Liver (tissue), 3 donors: ENCODE measurements at regions not wholly inside any gene's neighbourhood (a gene's known extent, or its start where the extent isn't known, plus 50 kb on each side); places are given as distances from the start of the nearest gene placed in this dataset.

ENCODE experiments used
- GABPA ChIP-seq, 2 donors: IDR thresholded peaks in 1 of 2; conservative IDR thresholded peaks in 1 of 2; 2 replicates each; pipeline ENCODE4 v1.6.1; 2016; ENCODE audit warnings: antibody characterized with exemption in 2 of 2, mild to moderate bottlenecking in 1 of 2, moderate library complexity in 1 of 2
- JUND ChIP-seq, 2 donors: IDR thresholded peaks; 2 replicates each; pipeline ENCODE4 v1.6.1; 2016; ENCODE audit warnings: antibody characterized with exemption in 2 of 2
- RAD21 ChIP-seq, 2 donors: IDR thresholded peaks; 2 replicates each; pipeline ENCODE4 v1.6.1; 2016; ENCODE audit warnings: antibody characterized with exemption in 2 of 2, mild to moderate bottlenecking in 2 of 2
- TAF1 ChIP-seq: conservative IDR thresholded peaks from 2 replicates; pipeline ENCODE4 v1.6.1; 2016; ENCODE audit warnings: antibody characterized with exemption, mild to moderate bottlenecking
- TF ChIP-seq, protein P1 (sequence below): IDR thresholded peaks from 2 replicates; pipeline ENCODE4 v1.6.1; 2016; ENCODE audit warnings: antibody characterized with exemption
- TF ChIP-seq, protein P2 (sequence below): IDR thresholded peaks from 2 replicates; pipeline ENCODE4 v1.6.1; 2016; ENCODE audit warnings: antibody characterized with exemption
- TF ChIP-seq, protein P3 (sequence below): IDR thresholded peaks from 2 replicates; pipeline ENCODE4 v1.6.1; 2016; ENCODE audit warnings: antibody characterized with exemption, mild to moderate bottlenecking
- TF ChIP-seq, protein P4 (sequence below): fragments of 150-350 bp; IDR thresholded peaks from 2 replicates; pipeline ENCODE4 v1.5.1; 2017; ENCODE audit warnings: improper control_type of control experiment, low read depth, low read length; ENCODE audit not compliant: missing input control
- TF ChIP-seq, protein P5 (sequence below): IDR thresholded peaks from 2 replicates; pipeline ENCODE4 v1.6.1; 2016; ENCODE audit warnings: antibody characterized with exemption
- donor health status: healthy.
- donor health status: healthy.

DNA sequence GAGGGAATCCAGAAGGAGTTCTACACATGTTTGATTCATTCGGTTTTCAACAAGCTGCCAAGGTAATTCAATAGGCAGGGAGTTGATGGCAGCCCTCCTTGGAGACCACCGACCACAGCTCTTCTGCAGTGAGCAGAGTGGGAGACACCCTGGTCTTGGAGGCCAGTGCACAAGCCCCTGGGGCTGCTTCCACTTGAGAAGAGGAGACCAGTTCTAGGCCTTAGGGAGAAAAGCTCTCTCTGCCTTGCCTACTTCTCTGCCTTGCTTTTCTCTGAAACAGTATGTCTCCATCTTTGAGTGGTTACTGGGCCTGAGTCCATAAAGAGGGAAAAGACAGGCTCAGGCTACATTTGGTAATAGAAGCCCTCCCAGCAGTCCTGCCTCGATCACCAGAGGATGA lies 671.9 kb downstream of the UQCRFS1 start:
- TF ChIP-seq, protein P1, sequence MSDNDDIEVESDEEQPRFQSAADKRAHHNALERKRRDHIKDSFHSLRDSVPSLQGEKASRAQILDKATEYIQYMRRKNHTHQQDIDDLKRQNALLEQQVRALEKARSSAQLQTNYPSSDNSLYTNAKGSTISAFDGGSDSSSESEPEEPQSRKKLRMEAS, result no peak
- TF ChIP-seq GABPA (IDR thresholded peaks at IDR 0.05 in 1 of 2, conservative IDR thresholded peaks at IDR 0.05 in 1 of 2), result no peak
- TF ChIP-seq, protein P2, sequence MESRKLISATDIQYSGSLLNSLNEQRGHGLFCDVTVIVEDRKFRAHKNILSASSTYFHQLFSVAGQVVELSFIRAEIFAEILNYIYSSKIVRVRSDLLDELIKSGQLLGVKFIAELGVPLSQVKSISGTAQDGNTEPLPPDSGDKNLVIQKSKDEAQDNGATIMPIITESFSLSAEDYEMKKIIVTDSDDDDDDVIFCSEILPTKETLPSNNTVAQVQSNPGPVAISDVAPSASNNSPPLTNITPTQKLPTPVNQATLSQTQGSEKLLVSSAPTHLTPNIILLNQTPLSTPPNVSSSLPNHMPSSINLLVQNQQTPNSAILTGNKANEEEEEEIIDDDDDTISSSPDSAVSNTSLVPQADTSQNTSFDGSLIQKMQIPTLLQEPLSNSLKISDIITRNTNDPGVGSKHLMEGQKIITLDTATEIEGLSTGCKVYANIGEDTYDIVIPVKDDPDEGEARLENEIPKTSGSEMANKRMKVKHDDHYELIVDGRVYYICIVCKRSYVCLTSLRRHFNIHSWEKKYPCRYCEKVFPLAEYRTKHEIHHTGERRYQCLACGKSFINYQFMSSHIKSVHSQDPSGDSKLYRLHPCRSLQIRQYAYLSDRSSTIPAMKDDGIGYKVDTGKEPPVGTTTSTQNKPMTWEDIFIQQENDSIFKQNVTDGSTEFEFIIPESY, result no peak
- TF ChIP-seq, protein P3, sequence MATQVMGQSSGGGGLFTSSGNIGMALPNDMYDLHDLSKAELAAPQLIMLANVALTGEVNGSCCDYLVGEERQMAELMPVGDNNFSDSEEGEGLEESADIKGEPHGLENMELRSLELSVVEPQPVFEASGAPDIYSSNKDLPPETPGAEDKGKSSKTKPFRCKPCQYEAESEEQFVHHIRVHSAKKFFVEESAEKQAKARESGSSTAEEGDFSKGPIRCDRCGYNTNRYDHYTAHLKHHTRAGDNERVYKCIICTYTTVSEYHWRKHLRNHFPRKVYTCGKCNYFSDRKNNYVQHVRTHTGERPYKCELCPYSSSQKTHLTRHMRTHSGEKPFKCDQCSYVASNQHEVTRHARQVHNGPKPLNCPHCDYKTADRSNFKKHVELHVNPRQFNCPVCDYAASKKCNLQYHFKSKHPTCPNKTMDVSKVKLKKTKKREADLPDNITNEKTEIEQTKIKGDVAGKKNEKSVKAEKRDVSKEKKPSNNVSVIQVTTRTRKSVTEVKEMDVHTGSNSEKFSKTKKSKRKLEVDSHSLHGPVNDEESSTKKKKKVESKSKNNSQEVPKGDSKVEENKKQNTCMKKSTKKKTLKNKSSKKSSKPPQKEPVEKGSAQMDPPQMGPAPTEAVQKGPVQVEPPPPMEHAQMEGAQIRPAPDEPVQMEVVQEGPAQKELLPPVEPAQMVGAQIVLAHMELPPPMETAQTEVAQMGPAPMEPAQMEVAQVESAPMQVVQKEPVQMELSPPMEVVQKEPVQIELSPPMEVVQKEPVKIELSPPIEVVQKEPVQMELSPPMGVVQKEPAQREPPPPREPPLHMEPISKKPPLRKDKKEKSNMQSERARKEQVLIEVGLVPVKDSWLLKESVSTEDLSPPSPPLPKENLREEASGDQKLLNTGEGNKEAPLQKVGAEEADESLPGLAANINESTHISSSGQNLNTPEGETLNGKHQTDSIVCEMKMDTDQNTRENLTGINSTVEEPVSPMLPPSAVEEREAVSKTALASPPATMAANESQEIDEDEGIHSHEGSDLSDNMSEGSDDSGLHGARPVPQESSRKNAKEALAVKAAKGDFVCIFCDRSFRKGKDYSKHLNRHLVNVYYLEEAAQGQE, result no peak
- TF ChIP-seq, protein P4, sequence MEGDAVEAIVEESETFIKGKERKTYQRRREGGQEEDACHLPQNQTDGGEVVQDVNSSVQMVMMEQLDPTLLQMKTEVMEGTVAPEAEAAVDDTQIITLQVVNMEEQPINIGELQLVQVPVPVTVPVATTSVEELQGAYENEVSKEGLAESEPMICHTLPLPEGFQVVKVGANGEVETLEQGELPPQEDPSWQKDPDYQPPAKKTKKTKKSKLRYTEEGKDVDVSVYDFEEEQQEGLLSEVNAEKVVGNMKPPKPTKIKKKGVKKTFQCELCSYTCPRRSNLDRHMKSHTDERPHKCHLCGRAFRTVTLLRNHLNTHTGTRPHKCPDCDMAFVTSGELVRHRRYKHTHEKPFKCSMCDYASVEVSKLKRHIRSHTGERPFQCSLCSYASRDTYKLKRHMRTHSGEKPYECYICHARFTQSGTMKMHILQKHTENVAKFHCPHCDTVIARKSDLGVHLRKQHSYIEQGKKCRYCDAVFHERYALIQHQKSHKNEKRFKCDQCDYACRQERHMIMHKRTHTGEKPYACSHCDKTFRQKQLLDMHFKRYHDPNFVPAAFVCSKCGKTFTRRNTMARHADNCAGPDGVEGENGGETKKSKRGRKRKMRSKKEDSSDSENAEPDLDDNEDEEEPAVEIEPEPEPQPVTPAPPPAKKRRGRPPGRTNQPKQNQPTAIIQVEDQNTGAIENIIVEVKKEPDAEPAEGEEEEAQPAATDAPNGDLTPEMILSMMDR, result no peak
- TF ChIP-seq RAD21 (IDR thresholded peaks at IDR 0.05), result no peak
- no peak for TF ChIP-seq TAF1
- TF ChIP-seq, protein P5, sequence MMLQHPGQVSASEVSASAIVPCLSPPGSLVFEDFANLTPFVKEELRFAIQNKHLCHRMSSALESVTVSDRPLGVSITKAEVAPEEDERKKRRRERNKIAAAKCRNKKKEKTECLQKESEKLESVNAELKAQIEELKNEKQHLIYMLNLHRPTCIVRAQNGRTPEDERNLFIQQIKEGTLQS, result no peak
- TF ChIP-seq JUND (IDR thresholded peaks at IDR 0.05), result no peak
